IPS-NIHi11 (cell line): ENCODE measurements at regions not wholly inside any gene's neighbourhood (a gene's known extent, or its start where the extent isn't known, plus 50 kb on each side); places are given as distances from the start of the nearest gene placed in this dataset.
A peak's percentile ranks its signal among the peaks of the same experiment; 100 is the strongest.
"Not testable (repeated sequence)": the region's sequence is repeated elsewhere in the genome, so short reads cannot be mapped to it uniquely, and the experiment has no call there.

Experiments used
- DNase-seq: peaks from one replicate; pipeline ENCODE4 v3.0.0; 2012; ENCODE audit warnings: mixed read lengths, low spot score

- peak; percentile 72 for DNase-seq
These were observed 139.3 kb upstream of the IER5L start for GRCh38 chr9:129317179-129318011.

- no peak for DNase-seq
These were observed 138.4 kb upstream of the IER5L start for GRCh38 chr9:129316281-129317030.

- DNase-seq = no peak
These were observed 135.4 kb upstream of the IER5L start for GRCh38 chr9:129313331-129313955.

GRCh38 chr9:129312251-129313122 is 134.4 kb upstream of the IER5L start:
- DNase-seq = no peak

GRCh38 chr9:129311643-129312042 is 133.6 kb upstream of the IER5L start:
- no peak for DNase-seq

- DNase-seq = no peak
These were observed 132.7 kb upstream of the IER5L start for GRCh38 chr9:129310666-129311350.

GRCh38 chr9:129309906-129310305 is 131.8 kb upstream of the IER5L start:
- no peak for DNase-seq

- DNase-seq = no peak
These were observed 131.0 kb upstream of the IER5L start for GRCh38 chr9:129309041-129309430.

GRCh38 chr9:129307227-129307970 is 129.3 kb upstream of the IER5L start:
- no peak for DNase-seq

- DNase-seq = no peak
These were observed 128.4 kb upstream of the IER5L start for GRCh38 chr9:129306318-129306973.

- no peak for DNase-seq
These were observed 127.2 kb upstream of the IER5L start for GRCh38 chr9:129305246-129305645.

GRCh38 chr9:129301941-129302340 is 123.9 kb upstream of the IER5L start:
- no peak for DNase-seq

- not testable (repeated sequence) for DNase-seq
These were observed 118.1 kb upstream of the IER5L start for GRCh38 chr9:129296195-129296594.

- no peak for DNase-seq
These were observed 113.0 kb upstream of the IER5L start for GRCh38 chr9:129291041-129291501.

- no peak for DNase-seq
These were observed 112.5 kb upstream of the IER5L start for GRCh38 chr9:129290606-129291005.

GRCh38 chr9:129289883-129290282 is 111.8 kb upstream of the IER5L start:
- DNase-seq = no peak

- DNase-seq = no peak
These were observed 111.2 kb upstream of the IER5L start for GRCh38 chr9:129289131-129289731.

- DNase-seq = no peak
These were observed 109.7 kb upstream of the IER5L start for GRCh38 chr9:129287619-129288305.
